Type B pancreatic cell (in vitro differentiated cells): ENCODE measurements at regions not wholly inside any gene's neighbourhood (a gene's known extent, or its start where the extent isn't known, plus 50 kb on each side); places are given as distances from the start of the nearest gene placed in this dataset.

Experiments used
- DNase-seq: peaks from one replicate; pipeline ENCODE4 v3.0.0; 2021; ENCODE audit warnings: mixed read lengths; ENCODE audit not compliant: unreplicated experiment; ENCODE audit errors: extremely low spot score
- H3K27ac Mint-ChIP-seq: 2 replicates; pipeline ENCODE4 v1.8.0; 2021; ENCODE audit warnings: mild to moderate bottlenecking, mixed read lengths
- H3K27me3 Mint-ChIP-seq: 2 replicates; pipeline ENCODE4 v1.8.0; 2021; ENCODE audit warnings: mixed read lengths
- H3K36me3 Mint-ChIP-seq: 2 replicates; pipeline ENCODE4 v1.8.0; 2021; ENCODE audit warnings: mixed read lengths
- H3K4me1 Mint-ChIP-seq: one replicate; pipeline ENCODE4 v1.8.0; 2021; ENCODE audit warnings: mixed read lengths; ENCODE audit not compliant: unreplicated experiment
- H3K4me3 Mint-ChIP-seq: 2 replicates; pipeline ENCODE4 v1.8.0; 2021; ENCODE audit warnings: mild to moderate bottlenecking, mixed read lengths
- H3K9me3 Mint-ChIP-seq: 2 replicates; pipeline ENCODE4 v1.8.0; 2021; ENCODE audit warnings: mixed read lengths
- TF ChIP-seq, protein P1 (sequence below): fragments of 200-600 bp; sonication (generic); conservative IDR thresholded peaks from 2 replicates; pipeline ENCODE4 v1.5.0; 2021; ENCODE audit warnings: antibody characterized with exemption, mild to moderate bottlenecking

- TF ChIP-seq, protein P1, sequence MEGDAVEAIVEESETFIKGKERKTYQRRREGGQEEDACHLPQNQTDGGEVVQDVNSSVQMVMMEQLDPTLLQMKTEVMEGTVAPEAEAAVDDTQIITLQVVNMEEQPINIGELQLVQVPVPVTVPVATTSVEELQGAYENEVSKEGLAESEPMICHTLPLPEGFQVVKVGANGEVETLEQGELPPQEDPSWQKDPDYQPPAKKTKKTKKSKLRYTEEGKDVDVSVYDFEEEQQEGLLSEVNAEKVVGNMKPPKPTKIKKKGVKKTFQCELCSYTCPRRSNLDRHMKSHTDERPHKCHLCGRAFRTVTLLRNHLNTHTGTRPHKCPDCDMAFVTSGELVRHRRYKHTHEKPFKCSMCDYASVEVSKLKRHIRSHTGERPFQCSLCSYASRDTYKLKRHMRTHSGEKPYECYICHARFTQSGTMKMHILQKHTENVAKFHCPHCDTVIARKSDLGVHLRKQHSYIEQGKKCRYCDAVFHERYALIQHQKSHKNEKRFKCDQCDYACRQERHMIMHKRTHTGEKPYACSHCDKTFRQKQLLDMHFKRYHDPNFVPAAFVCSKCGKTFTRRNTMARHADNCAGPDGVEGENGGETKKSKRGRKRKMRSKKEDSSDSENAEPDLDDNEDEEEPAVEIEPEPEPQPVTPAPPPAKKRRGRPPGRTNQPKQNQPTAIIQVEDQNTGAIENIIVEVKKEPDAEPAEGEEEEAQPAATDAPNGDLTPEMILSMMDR: no peak
- H3K4me1 Mint-ChIP-seq: no peaks in the 10 kb centered on the region
- no peaks in the 10 kb centered on the region for H3K36me3 Mint-ChIP-seq
- no peak for DNase-seq
- H3K27me3 Mint-ChIP-seq: no peaks in the 10 kb centered on the region
- peaks cover 4% of the 10 kb centered on the region for H3K9me3 Mint-ChIP-seq
- H3K27ac Mint-ChIP-seq: no peak overlapping the region
- H3K4me3 Mint-ChIP-seq: no peak overlapping the region
Measured at GRCh38 chrX:10034740-10035260, 67.6 kb downstream of the CLDN34 start.

DNA sequence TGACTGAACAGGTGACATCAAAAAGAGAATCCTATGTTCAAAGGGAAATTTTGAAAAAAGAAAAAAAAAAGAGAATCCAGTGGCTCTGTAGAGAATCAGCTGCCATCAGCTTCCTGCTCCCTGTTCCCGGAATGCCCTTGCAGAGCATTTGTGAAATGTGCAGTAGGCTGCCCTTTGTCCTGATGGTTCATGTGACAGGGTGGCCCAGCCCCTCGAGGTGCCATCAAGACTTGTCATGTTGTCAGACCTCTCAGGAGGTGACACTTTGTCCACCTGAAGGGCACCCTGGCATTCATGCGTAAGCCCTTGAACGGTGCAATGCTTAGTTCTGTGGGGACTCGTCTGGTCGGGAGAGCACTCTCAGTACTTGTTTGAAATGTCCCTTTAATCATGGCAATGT lies 71.4 kb downstream of the CLDN34 start:
- H3K9me3 Mint-ChIP-seq: peaks cover 4% of the 10 kb centered on the region
- H3K4me1 Mint-ChIP-seq: no peaks in the 10 kb centered on the region
- H3K27me3 Mint-ChIP-seq: no peaks in the 10 kb centered on the region
- DNase-seq: peak; percentile 44
- no peak overlapping the region for H3K27ac Mint-ChIP-seq
- no peak overlapping the region for H3K4me3 Mint-ChIP-seq
- no peaks in the 10 kb centered on the region for H3K36me3 Mint-ChIP-seq
- TF ChIP-seq, protein P1: no peak

GRCh38 chrX:10039821-10040793 lies 72.9 kb downstream of the CLDN34 start:
- no peaks in the 10 kb centered on the region for H3K27me3 Mint-ChIP-seq
- no peaks in the 10 kb centered on the region for H3K4me1 Mint-ChIP-seq
- no peak overlapping the region for H3K27ac Mint-ChIP-seq
- H3K4me3 Mint-ChIP-seq: no peak overlapping the region
- H3K36me3 Mint-ChIP-seq: no peaks in the 10 kb centered on the region
- DNase-seq: peak; percentile 8
- H3K9me3 Mint-ChIP-seq: peaks cover 4% of the 10 kb centered on the region
- TF ChIP-seq, protein P1: no peak

- DNase-seq: peak; percentile 15
Measured at GRCh38 chrX:10040961-10041360, 73.8 kb downstream of the CLDN34 start.

GRCh38 chrX:10041383-10041782 lies 74.2 kb downstream of the CLDN34 start:
- peaks cover 2% of the 10 kb centered on the region for H3K9me3 Mint-ChIP-seq
- H3K4me3 Mint-ChIP-seq: no peak overlapping the region
- no peaks in the 10 kb centered on the region for H3K27me3 Mint-ChIP-seq
- no peak overlapping the region for H3K27ac Mint-ChIP-seq
- no peaks in the 10 kb centered on the region for H3K4me1 Mint-ChIP-seq
- no peaks in the 10 kb centered on the region for H3K36me3 Mint-ChIP-seq
- TF ChIP-seq, protein P1: no peak
- peak; percentile 6 for DNase-seq

More at GRCh38 chrX:10040961-10041360, 73.8 kb downstream of the CLDN34 start:
- no peaks in the 10 kb centered on the region for H3K27me3 Mint-ChIP-seq
- H3K27ac Mint-ChIP-seq: no peak overlapping the region
- H3K4me3 Mint-ChIP-seq: no peak overlapping the region
- TF ChIP-seq, protein P1: no peak
- no peaks in the 10 kb centered on the region for H3K36me3 Mint-ChIP-seq
- H3K9me3 Mint-ChIP-seq: peaks cover 4% of the 10 kb centered on the region
- no peaks in the 10 kb centered on the region for H3K4me1 Mint-ChIP-seq
